PC-3 (cell line): ENCODE measurements at regions not wholly inside any gene's neighbourhood (a gene's known extent, or its start where the extent isn't known, plus 50 kb on each side); places are given as distances from the start of the nearest gene placed in this dataset.

Experiments
- ATAC-seq: fragments of 200-7000 bp; cut with Tn5 transposase; 2 replicates; pipeline ENCODE4 v1.9.1; 2020; ENCODE audit warnings: mild to moderate bottlenecking, moderate library complexity
- BruUV-seq: library from RNA; stranded (reverse); fragments of 400-500 nt; replicated peaks from 2 replicates; lab custom pipeline; 2021; lab: Mats Ljungman, UMichigan
- CTCF ChIA-PET: fragments of 300-600 bp; sonication (Branson Sonifier 250); formaldehyde crosslinking; loops from one replicate; lab custom pipeline; 2022; ENCODE audit warnings: antibody characterized with exemption; lab: Charles Lee
- POLR2A ChIA-PET: fragments of 300-600 bp; sonication (Branson Sonifier 250); formaldehyde crosslinking; loops from one replicate; lab custom pipeline; 2022; ENCODE audit warnings: antibody characterized with exemption; ENCODE audit not compliant: unreplicated experiment; lab: Charles Lee
- DNase-seq: peaks from one replicate; pipeline ENCODE4 v3.0.0-alpha.2; 2015
- H2AFZ ChIP-seq: fragments of 300-600 bp; sonication (generic); 2 replicates; pipeline ENCODE4 v1.6.0; 2016; ENCODE audit warnings: antibody characterized with exemption, low read length
- H3F3A ChIP-seq: fragments of 300-600 bp; sonication (generic); one replicate; pipeline ENCODE4 v1.6.0; 2017; ENCODE audit warnings: antibody characterized with exemption, low read length, control low read depth, mild to moderate bottlenecking; ENCODE audit not compliant: unreplicated experiment
- H3K27ac ChIP-seq: fragments of 300-600 bp; sonication (generic); 2 replicates; pipeline ENCODE4 v1.5.1; 2016; ENCODE audit warnings: mild to moderate bottlenecking, low read length
- H3K27me3 ChIP-seq: fragments of 300-600 bp; sonication (generic); 2 replicates; pipeline ENCODE4 v1.6.1; 2016; ENCODE audit warnings: low read length, mixed read lengths
- H3K36me3 ChIP-seq: fragments of 300-600 bp; sonication (generic); 2 replicates; pipeline ENCODE4 v1.6.1; 2016; ENCODE audit warnings: low read depth, mixed run types, low read length, mixed read lengths
- H3K4me1 ChIP-seq: fragments of 300-600 bp; sonication (generic); 2 replicates; pipeline ENCODE4 v1.5.1; 2016; ENCODE audit warnings: low read length; ENCODE audit not compliant: insufficient read depth
- H3K4me2 ChIP-seq: fragments of 300-600 bp; sonication (generic); 2 replicates; pipeline ENCODE4 v1.6.0; 2016; ENCODE audit warnings: low read length
- H3K4me3 ChIP-seq: fragments of 300-600 bp; sonication (generic); 2 replicates; pipeline ENCODE4 v1.5.1; 2016; ENCODE audit warnings: mild to moderate bottlenecking, low read length, mixed read lengths
- H3K79me2 ChIP-seq: fragments of 300-600 bp; sonication (generic); 2 replicates; pipeline ENCODE4 v1.6.1; 2017; ENCODE audit warnings: low read length, mixed read lengths
- H3K9ac ChIP-seq: fragments of 300-600 bp; sonication (generic); 2 replicates; pipeline ENCODE4 v1.6.0; 2016; ENCODE audit warnings: mild to moderate bottlenecking, low read length
- H3K9me2 ChIP-seq: fragments of 300-600 bp; sonication (generic); replicated peaks from 2 replicates; pipeline ENCODE4 v1.6.1; 2016; ENCODE audit warnings: mixed run types, low read length, mixed read lengths
- H3K9me3 ChIP-seq: fragments of 300-600 bp; sonication (generic); 2 replicates; pipeline ENCODE4 v1.6.1; 2016; ENCODE audit warnings: low read length, mixed read lengths
- H4K20me1 ChIP-seq: fragments of 300-600 bp; sonication (generic); 2 replicates; pipeline ENCODE4 v1.6.1; 2016; ENCODE audit warnings: low read length, mixed read lengths
- EZH2 ChIP-seq: fragments of 300-600 bp; sonication (generic); IDR thresholded peaks from one replicate; pipeline ENCODE4 v1.6.1; 2017; ENCODE audit warnings: antibody characterized with exemption, mild to moderate bottlenecking, low read length; ENCODE audit not compliant: unreplicated experiment
- EZH2phosphoT487 ChIP-seq: fragments of 300-600 bp; sonication (generic); IDR thresholded peaks from 2 replicates; pipeline ENCODE4 v1.6.1; 2018; ENCODE audit warnings: mild to moderate bottlenecking, antibody characterized with exemption, low read length, borderline replicate concordance
- intact Hi-C: fragments of 100-400 bp; cut with micrococcal nuclease; formaldehyde crosslinking; loops from 2 replicates; pipeline ENCODE4 v1.9.0; 2023
- TF ChIP-seq, protein P1 (sequence below): fragments of 300-600 bp; sonication (generic); conservative IDR thresholded peaks from 2 replicates; pipeline ENCODE4 v1.5.1; 2017; ENCODE audit warnings: antibody characterized with exemption, low read depth, mild to moderate bottlenecking, low read length

GRCh38 chr5:10123254-10123989 is 126.3 kb downstream of the ATPSCKMT start:
- Histone ChIP-seq H3K27me3 (no peaks in the 10 kb centered on the region), H3K27ac (no peak overlapping the region), H2AFZ (no peak overlapping the region), H3K4me2 (no peak overlapping the region), H3K9ac (no peak overlapping the region), H3K79me2 (no peaks in the 10 kb centered on the region), H3K4me3 (no peak overlapping the region), H3K9me2 (no peaks in the 10 kb centered on the region), H4K20me1 (no peaks in the 10 kb centered on the region), H3F3A (no peaks in the 10 kb centered on the region), H3K9me3 (no peaks in the 10 kb centered on the region), H3K4me1 (no peaks in the 10 kb centered on the region; the same call in 1 of the 2 replicates), H3K36me3 (no peaks in the 10 kb centered on the region)
- intact Hi-C loops: no loop called here
- DNase-seq: no peak
- ChIA-PET POLR2A (no interaction called here), CTCF (no interaction called here)
- no peak for ATAC-seq
- BruUV-seq: no TSS peak
- TF ChIP-seq EZH2 (no peak), EZH2phosphoT487 (no peak)
- TF ChIP-seq, protein P1, sequence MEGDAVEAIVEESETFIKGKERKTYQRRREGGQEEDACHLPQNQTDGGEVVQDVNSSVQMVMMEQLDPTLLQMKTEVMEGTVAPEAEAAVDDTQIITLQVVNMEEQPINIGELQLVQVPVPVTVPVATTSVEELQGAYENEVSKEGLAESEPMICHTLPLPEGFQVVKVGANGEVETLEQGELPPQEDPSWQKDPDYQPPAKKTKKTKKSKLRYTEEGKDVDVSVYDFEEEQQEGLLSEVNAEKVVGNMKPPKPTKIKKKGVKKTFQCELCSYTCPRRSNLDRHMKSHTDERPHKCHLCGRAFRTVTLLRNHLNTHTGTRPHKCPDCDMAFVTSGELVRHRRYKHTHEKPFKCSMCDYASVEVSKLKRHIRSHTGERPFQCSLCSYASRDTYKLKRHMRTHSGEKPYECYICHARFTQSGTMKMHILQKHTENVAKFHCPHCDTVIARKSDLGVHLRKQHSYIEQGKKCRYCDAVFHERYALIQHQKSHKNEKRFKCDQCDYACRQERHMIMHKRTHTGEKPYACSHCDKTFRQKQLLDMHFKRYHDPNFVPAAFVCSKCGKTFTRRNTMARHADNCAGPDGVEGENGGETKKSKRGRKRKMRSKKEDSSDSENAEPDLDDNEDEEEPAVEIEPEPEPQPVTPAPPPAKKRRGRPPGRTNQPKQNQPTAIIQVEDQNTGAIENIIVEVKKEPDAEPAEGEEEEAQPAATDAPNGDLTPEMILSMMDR: no peak

DNA sequence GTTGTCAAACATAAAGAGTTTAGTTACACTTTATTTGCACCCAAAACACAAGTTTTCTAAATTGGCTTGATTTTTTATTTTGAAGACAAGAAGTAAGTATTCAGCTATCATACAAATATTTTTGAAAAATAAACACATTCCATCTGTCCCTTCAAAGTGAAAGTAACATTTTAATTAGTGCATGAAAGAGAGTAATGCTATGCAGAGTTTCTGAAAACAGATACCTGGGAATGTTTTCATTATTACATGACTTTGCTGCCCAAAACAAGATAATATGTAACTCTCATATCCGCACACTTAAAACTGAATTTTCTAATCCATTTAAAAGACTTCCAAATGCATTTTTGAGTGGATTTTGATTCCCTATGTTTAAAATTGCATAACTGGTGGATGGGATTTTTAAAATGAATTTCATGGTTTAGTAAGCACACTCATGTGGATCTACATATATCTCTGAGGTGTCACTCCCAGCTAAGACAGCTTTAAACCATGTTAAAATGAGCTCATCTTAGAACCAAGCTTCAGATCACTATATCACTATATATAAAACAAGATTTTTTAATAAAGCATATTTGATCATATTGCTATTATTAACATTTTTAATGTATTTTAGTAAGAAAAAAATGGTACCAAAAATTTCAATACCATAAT is 127.5 kb downstream of the ATPSCKMT start:
- POLR2A ChIA-PET: no interaction called here
- TF ChIP-seq EZH2 (no peak), EZH2phosphoT487 (no peak)
- TF ChIP-seq, protein P1: no peak
- intact Hi-C loops: no loop called here
- H3K9me3 ChIP-seq: no peaks in the 10 kb centered on the region
- H3K4me2 ChIP-seq: no peak overlapping the region
- no peaks in the 10 kb centered on the region for H3K9me2 ChIP-seq
- H3K27me3 ChIP-seq: no peaks in the 10 kb centered on the region
- no peak overlapping the region for H2AFZ ChIP-seq
- no peak overlapping the region for H3K27ac ChIP-seq
- BruUV-seq: no TSS peak
- no peaks in the 10 kb centered on the region for H3F3A ChIP-seq
- H4K20me1 ChIP-seq: no peaks in the 10 kb centered on the region
- no peak overlapping the region for H3K9ac ChIP-seq
- no peak overlapping the region for H3K4me3 ChIP-seq
- H3K4me1 ChIP-seq: peaks cover 6% of the 10 kb centered on the region; the same call in 1 of the 2 replicates
- H3K36me3 ChIP-seq: no peaks in the 10 kb centered on the region
- ATAC-seq: no peak
- H3K79me2 ChIP-seq: no peaks in the 10 kb centered on the region
- CTCF ChIA-PET: no interaction called here
- no peak for DNase-seq

- ChIA-PET CTCF (no interaction called here), POLR2A (no interaction called here)
- Histone ChIP-seq H3F3A (no peaks in the 10 kb centered on the region), H3K79me2 (no peaks in the 10 kb centered on the region), H3K9ac (no peak overlapping the region), H4K20me1 (no peaks in the 10 kb centered on the region), H3K9me3 (no peaks in the 10 kb centered on the region), H3K9me2 (no peaks in the 10 kb centered on the region), H3K36me3 (no peaks in the 10 kb centered on the region), H3K27me3 (no peaks in the 10 kb centered on the region), H3K4me2 (no peak overlapping the region), H3K27ac (no peak overlapping the region), H3K4me3 (no peak overlapping the region), H3K4me1 (peaks cover 6% of the 10 kb centered on the region; the same call in 1 of the 2 replicates), H2AFZ (no peak overlapping the region)
- no TSS peak for BruUV-seq
- intact Hi-C loops: no loop called here
- no peak for TF ChIP-seq EZH2phosphoT487
- TF ChIP-seq, protein P1: no peak
- ATAC-seq: no peak
- DNase-seq: no peak
Measured at GRCh38 chr5:10120934-10121333, 128.8 kb downstream of the ATPSCKMT start.
